ENCODE measurements at regions not wholly inside any gene's neighbourhood (a gene's known extent, or its start where the extent isn't known, plus 50 kb on each side); places are given as distances from the start of the nearest gene placed in this dataset.

DNA sequence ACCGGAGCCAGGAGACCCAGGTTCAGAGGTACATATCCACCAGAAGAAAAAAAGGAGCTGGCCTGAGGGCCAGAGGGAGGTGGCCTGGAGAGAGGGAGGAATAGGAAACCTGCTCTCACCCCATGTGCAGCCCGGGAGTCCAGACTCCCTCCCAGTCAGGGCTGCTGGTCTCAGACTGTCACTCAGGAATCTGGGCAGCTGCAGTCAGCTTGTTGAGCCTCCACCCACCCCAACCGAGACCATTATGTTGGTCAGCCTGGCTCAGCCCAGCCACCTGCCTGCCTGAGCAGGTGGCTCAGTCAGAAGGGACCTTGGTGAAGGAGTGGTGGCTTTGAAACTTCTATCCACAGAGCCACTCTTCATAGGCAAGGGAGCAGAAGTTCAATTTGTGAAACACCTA is 53.3 kb upstream of the EPB41L1 start:
- Histone ChIP-seq H3K4me3 (ENCODE audit: low read length in 2 of 2) (no peak overlapping the region), H3K27me3 (ENCODE audit: control insufficient read depth in 1 of 2, insufficient read depth in 2 of 2, low read length in 1 of 2) (no peaks in the 10 kb centered on the region), H3K27ac (ENCODE audit: low read depth in 1 of 2, low read length in 2 of 2) (no peak overlapping the region), H3K9me3 (ENCODE audit: control insufficient read depth, low read length) (no peaks in the 10 kb centered on the region), H3K4me1 (ENCODE audit: control insufficient read depth in 1 of 2, insufficient read depth in 2 of 2, low read length in 2 of 2) (peaks cover 0 to 5% of the 10 kb centered on the region in 2 donors), H3K36me3 (ENCODE audit: control insufficient read depth in 1 of 2, insufficient read depth in 2 of 2, low read length in 1 of 2) (no peaks in the 10 kb centered on the region)
- ATAC-seq (ENCODE audit: low FRiP score) (no peak), DNase-seq (peak in 1 of 2 donors; percentile 47)
- WGBS, 2 donors, result 35 to 39% methylated on average over 3 of the region's 3 CpGs
- intact Hi-C loops (cut with DNase I), result no loop called here

DNA sequence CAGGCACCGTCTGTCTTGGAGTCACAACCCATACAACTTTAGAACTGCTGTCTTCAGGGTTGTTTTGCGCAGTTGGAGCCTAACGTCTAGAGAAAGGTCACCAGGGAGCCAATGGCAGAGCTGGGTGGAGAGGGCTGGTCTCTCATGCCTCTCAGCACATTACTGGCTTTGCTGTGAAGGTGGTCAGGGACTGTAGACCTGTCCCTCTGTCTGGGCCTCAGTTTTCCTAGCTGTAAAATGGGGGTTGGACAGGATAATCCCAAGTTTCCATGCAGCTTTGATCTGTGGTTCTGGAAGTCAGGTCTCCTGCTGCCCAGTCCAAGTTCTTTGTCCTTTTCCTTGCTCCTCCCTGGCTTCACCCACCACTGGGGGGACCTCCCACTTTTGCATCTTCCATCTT is 52.2 kb upstream of the EPB41L1 start:
- Histone ChIP-seq H3K9me3 (ENCODE audit: control insufficient read depth, low read length) (no peaks in the 10 kb centered on the region), H3K36me3 (ENCODE audit: control insufficient read depth in 1 of 2, insufficient read depth in 2 of 2, low read length in 1 of 2) (no peaks in the 10 kb centered on the region), H3K27me3 (ENCODE audit: control insufficient read depth in 1 of 2, insufficient read depth in 2 of 2, low read length in 1 of 2) (no peaks in the 10 kb centered on the region), H3K4me3 (ENCODE audit: low read length in 2 of 2) (no peak overlapping the region), H3K4me1 (ENCODE audit: control insufficient read depth in 1 of 2, insufficient read depth in 2 of 2, low read length in 2 of 2) (peaks cover 0 to 4% of the 10 kb centered on the region in 2 donors), H3K27ac (ENCODE audit: low read depth in 1 of 2, low read length in 2 of 2) (no peak overlapping the region)
- DNase-seq (peak in 1 of 2 donors; percentile 9), ATAC-seq (ENCODE audit: low FRiP score) (no peak)
- 59 to 62% methylated on average over 3 of the region's 3 CpGs for WGBS, 2 donors
- intact Hi-C loops (cut with DNase I), result no loop called here

DNA sequence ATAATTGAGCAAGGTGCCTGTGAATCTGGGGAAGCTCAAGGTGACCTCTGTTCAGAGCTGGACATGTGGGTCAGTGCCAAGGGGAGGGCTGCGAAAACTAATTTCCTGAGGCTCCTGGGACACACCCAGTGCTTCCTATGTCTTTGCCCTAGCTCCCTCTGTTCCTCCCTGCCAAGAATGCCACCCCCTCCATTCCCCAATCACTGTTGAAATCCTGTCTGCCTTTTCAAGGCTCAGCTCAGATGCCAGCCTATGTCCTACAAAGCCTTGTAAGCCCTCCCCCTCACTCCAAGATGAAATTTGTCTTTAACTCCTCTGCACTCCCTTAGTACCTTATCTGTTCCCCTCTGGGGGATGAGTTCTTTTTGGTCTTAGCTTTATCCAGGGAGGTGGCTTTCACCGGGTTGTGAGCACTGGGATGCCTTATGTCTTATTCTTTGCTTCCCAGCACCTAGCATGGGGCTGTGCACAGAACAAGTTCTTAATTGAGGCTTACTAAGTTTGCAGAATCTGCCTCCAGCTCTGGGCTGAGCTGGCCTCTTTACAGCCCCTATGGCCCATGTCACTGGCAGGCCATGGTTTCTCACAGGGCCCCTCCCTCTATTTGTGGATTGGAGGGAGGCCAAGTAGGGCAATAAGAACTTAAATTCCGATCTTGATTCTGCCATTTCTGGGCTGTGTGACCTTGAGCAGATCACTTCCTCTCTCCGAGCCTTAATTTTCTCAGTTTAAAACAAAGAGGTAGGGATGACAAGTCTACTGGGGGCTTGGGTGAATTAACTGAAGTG is 51.5 kb upstream of the EPB41L1 start:
- no peak for ATAC-seq (ENCODE audit: low FRiP score)
- H3K36me3 ChIP-seq (ENCODE audit: control insufficient read depth in 1 of 2, insufficient read depth in 2 of 2, low read length in 1 of 2), result no peaks in the 10 kb centered on the region
- peak in 1 of 2 donors; percentile 31 for DNase-seq
- H3K9me3 ChIP-seq (ENCODE audit: control insufficient read depth, low read length), result no peaks in the 10 kb centered on the region
- WGBS, 2 donors, result 54 to 59% methylated on average over 4 of the region's 4 CpGs
- no peaks in the 10 kb centered on the region for H3K27me3 ChIP-seq (ENCODE audit: control insufficient read depth in 1 of 2, insufficient read depth in 2 of 2, low read length in 1 of 2)
- H3K4me3 ChIP-seq (ENCODE audit: low read length in 2 of 2), result no peak overlapping the region
- H3K27ac ChIP-seq (ENCODE audit: low read depth in 1 of 2, low read length in 2 of 2), result no peak overlapping the region
- intact Hi-C loops (cut with DNase I), result no loop called here
- no peaks in the 10 kb centered on the region for H3K4me1 ChIP-seq (ENCODE audit: control insufficient read depth in 1 of 2, insufficient read depth in 2 of 2, low read length in 2 of 2)

DNA sequence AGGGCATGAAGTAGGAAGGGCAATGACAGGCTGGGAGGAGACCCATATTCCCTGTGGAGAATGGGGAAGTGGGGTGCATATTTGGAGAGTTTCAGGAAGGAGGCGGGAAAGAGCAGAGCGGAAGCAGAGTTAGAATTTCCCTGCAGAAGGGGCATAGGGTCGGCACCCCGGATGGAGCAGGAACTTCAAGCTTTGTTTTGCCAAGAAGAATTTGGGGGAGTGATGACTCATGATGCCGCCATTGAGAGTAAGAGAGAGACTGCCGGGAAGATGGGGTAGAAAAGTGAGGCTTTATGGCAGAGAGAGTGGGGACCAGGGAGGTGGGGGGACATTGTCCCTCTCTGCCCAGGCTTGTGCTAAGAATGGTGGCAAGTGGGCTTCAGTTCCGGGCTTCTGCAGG is 50.3 kb upstream of the EPB41L1 start:
- Histone ChIP-seq H3K9me3 (ENCODE audit: control insufficient read depth, low read length) (no peaks in the 10 kb centered on the region), H3K27me3 (ENCODE audit: control insufficient read depth in 1 of 2, insufficient read depth in 2 of 2, low read length in 1 of 2) (no peaks in the 10 kb centered on the region), H3K27ac (ENCODE audit: low read depth in 1 of 2, low read length in 2 of 2) (no peak overlapping the region), H3K4me1 (ENCODE audit: control insufficient read depth in 1 of 2, insufficient read depth in 2 of 2, low read length in 2 of 2) (no peaks in the 10 kb centered on the region), H3K4me3 (ENCODE audit: low read length in 2 of 2) (no peak overlapping the region), H3K36me3 (ENCODE audit: control insufficient read depth in 1 of 2, insufficient read depth in 2 of 2, low read length in 1 of 2) (no peaks in the 10 kb centered on the region)
- ATAC-seq (ENCODE audit: low FRiP score), result no peak
- DNase-seq, result peak in 1 of 2 donors; percentile 35
- 81 to 87% methylated on average over 7 of the region's 7 CpGs for WGBS, 2 donors
- intact Hi-C loops (cut with DNase I), result no loop called here
